ENCODE measurements at regions not wholly inside any gene's neighbourhood (a gene's known extent, or its start where the extent isn't known, plus 50 kb on each side); places are given as distances from the start of the nearest gene placed in this dataset.
A peak's percentile ranks its signal among the peaks of the same experiment; 100 is the strongest.

GRCh38 chr3:177596248-177596815 is 399.1 kb upstream of the TBL1XR1 start:
- DNase-seq (ENCODE audit: low read depth, low spot score), result no peak
- H3K4me3 ChIP-seq (ENCODE audit: low read depth, low read length), result no peak overlapping the region
- ChIA-PET CTCF (no interaction called here), POLR2A (no interaction called here)
- no peak for TF ChIP-seq CTCF (IDR thresholded peaks at IDR 0.05; ENCODE audit: insufficient read depth, low read length, missing control alignments)

- DNase-seq (ENCODE audit: low read depth, low spot score), result no peak
- POLR2A ChIA-PET, result no interaction called here
- CTCF ChIA-PET, result no interaction called here
- no peak overlapping the region for H3K4me3 ChIP-seq (ENCODE audit: low read depth, low read length)
- no peak for TF ChIP-seq CTCF (IDR thresholded peaks at IDR 0.05; ENCODE audit: insufficient read depth, low read length, missing control alignments)
Observed at GRCh38 chr3:177596816-177597271, 399.6 kb upstream of the TBL1XR1 start.

- H3K4me3 ChIP-seq (ENCODE audit: low read depth, low read length), result no peak overlapping the region
- ChIA-PET CTCF (no interaction called here), POLR2A (no interaction called here)
- DNase-seq (ENCODE audit: low read depth, low spot score), result peak; percentile 77
- no peak for TF ChIP-seq CTCF (IDR thresholded peaks at IDR 0.05; ENCODE audit: insufficient read depth, low read length, missing control alignments)
Observed at GRCh38 chr3:177597311-177598096, 400.2 kb upstream of the TBL1XR1 start.

- no peak overlapping the region for H3K4me3 ChIP-seq (ENCODE audit: low read depth, low read length)
- no peak for TF ChIP-seq CTCF (IDR thresholded peaks at IDR 0.05; ENCODE audit: insufficient read depth, low read length, missing control alignments)
- CTCF ChIA-PET, result interaction anchor here (0.6 kb wide), 1 partner anchor 359 kb away, joined by 3 read pairs; no protein-coding TSS in a partner anchor
- POLR2A ChIA-PET, result no interaction called here
- DNase-seq (ENCODE audit: low read depth, low spot score), result no peak
Observed at GRCh38 chr3:177598097-177598833, 401.0 kb upstream of the TBL1XR1 start.

GRCh38 chr3:177599326-177599725 is 402.0 kb upstream of the TBL1XR1 start:
- ChIA-PET POLR2A (no interaction called here), CTCF (no interaction called here)
- no peak overlapping the region for H3K4me3 ChIP-seq (ENCODE audit: low read depth, low read length)
- no peak for DNase-seq (ENCODE audit: low read depth, low spot score)
- no peak for TF ChIP-seq CTCF (IDR thresholded peaks at IDR 0.05; ENCODE audit: insufficient read depth, low read length, missing control alignments)

GRCh38 chr3:177599837-177600236 is 402.6 kb upstream of the TBL1XR1 start:
- ChIA-PET POLR2A (no interaction called here), CTCF (no interaction called here)

More at GRCh38 chr3:177599837-177600236, 402.6 kb upstream of the TBL1XR1 start:
- TF ChIP-seq CTCF (IDR thresholded peaks at IDR 0.05; ENCODE audit: insufficient read depth, low read length, missing control alignments), result no peak
- DNase-seq (ENCODE audit: low read depth, low spot score), result no peak
- no peak overlapping the region for H3K4me3 ChIP-seq (ENCODE audit: low read depth, low read length)

Measured in AG04449 (cell line).